Neural cell (in vitro differentiated cells): ENCODE measurements at regions not wholly inside any gene's neighbourhood (a gene's known extent, or its start where the extent isn't known, plus 50 kb on each side); places are given as distances from the start of the nearest gene placed in this dataset.

Source experiments
- H2AFZ ChIP-seq: fragments of 200-600, 300-800 bp; sonication (generic), shearing (Covaris generic); 2 replicates; pipeline ENCODE4 v1.6.0; 2014; ENCODE audit warnings: low read depth, mild to moderate bottlenecking, antibody characterized with exemption, low read length, moderate library complexity
- H3F3A ChIP-seq: fragments of 200-600 bp; shearing (Covaris generic); 2 replicates; pipeline ENCODE4 v1.6.1; 2016; ENCODE audit warnings: mild to moderate bottlenecking, moderate library complexity, mixed read lengths, antibody characterized with exemption, low read length; ENCODE audit not compliant: insufficient read depth, poor library complexity, severe bottlenecking
- H3K27ac ChIP-seq: fragments of 200-600, 300-800 bp; sonication (generic), shearing (Covaris generic); 2 replicates; pipeline ENCODE4 v1.5.1; 2014; ENCODE audit warnings: mild to moderate bottlenecking, low read length, moderate library complexity
- H3K27me3 ChIP-seq: fragments of 300-800, 200-600 bp; sonication (generic), shearing (Covaris generic); 2 replicates; pipeline ENCODE4 v1.6.0; 2014; ENCODE audit warnings: mild to moderate bottlenecking, low read depth, low read length, moderate library complexity; ENCODE audit not compliant: insufficient read depth
- H3K36me3 ChIP-seq: fragments of 300-800, 200-600 bp; sonication (generic), shearing (Covaris generic); 2 replicates; pipeline ENCODE4 v1.5.1; 2014; ENCODE audit warnings: mild to moderate bottlenecking, antibody characterized with exemption, low read length, moderate library complexity; ENCODE audit not compliant: insufficient read depth
- H3K4me2 ChIP-seq: fragments of 300-800, 200-600 bp; sonication (generic), shearing (Covaris generic); 2 replicates; pipeline ENCODE4 v1.6.0; 2014; ENCODE audit warnings: mild to moderate bottlenecking, low read length
- H3K4me3 ChIP-seq: fragments of 300-800, 200-600 bp; sonication (generic), shearing (Covaris generic); 2 replicates; pipeline ENCODE4 v1.5.1; 2014; ENCODE audit warnings: mild to moderate bottlenecking, low read length, moderate library complexity
- H3K79me2 ChIP-seq: fragments of 200-600 bp; shearing (Covaris generic); replicated peaks from 2 replicates; pipeline ENCODE4 v1.6.0; 2014; ENCODE audit warnings: mild to moderate bottlenecking, low read length, moderate library complexity; ENCODE audit not compliant: insufficient read depth
- H3K9ac ChIP-seq: fragments of 300-800, 200-600 bp; sonication (generic), shearing (Covaris generic); 2 replicates; pipeline ENCODE4 v1.6.1; 2016; ENCODE audit warnings: mild to moderate bottlenecking, low read length, mixed read lengths
- H3K9me2 ChIP-seq: fragments of 200-600 bp; shearing (Covaris generic); 2 replicates; pipeline ENCODE4 v1.6.1; 2016; ENCODE audit warnings: mild to moderate bottlenecking, low read length, mixed read lengths; ENCODE audit not compliant: insufficient read depth
- H3K9me3 ChIP-seq: fragments of 200-600, 300-800 bp; sonication (generic), shearing (Covaris generic); 2 replicates; pipeline ENCODE4 v1.6.1; 2016; ENCODE audit warnings: mild to moderate bottlenecking, mixed run types, low read length, moderate library complexity, mixed read lengths
- H4K20me1 ChIP-seq: fragments of 200-600 bp; shearing (Covaris generic); 2 replicates; pipeline ENCODE4 v1.6.1; 2016; ENCODE audit warnings: mild to moderate bottlenecking, mixed run types; ENCODE audit not compliant: insufficient read depth
- CTCF ChIP-seq: fragments of 450-650 bp; IDR thresholded peaks from 2 replicates; pipeline ENCODE4 v1.5.1; 2014; ENCODE audit warnings: antibody characterized with exemption, mild to moderate bottlenecking, moderate library complexity; ENCODE audit not compliant: poor library complexity, severe bottlenecking
- EP300 ChIP-seq: fragments of 450-650 bp; conservative IDR thresholded peaks from 2 replicates; pipeline ENCODE4 v1.6.1; 2014; ENCODE audit warnings: antibody characterized with exemption, mild to moderate bottlenecking, moderate library complexity; ENCODE audit not compliant: poor library complexity, severe bottlenecking
- EZH2 ChIP-seq: fragments of 200-600, 300-800 bp; shearing (Covaris generic), sonication (generic); IDR thresholded peaks from 2 replicates; pipeline ENCODE4 v1.6.1; 2014; ENCODE audit warnings: antibody characterized with exemption, low read length, borderline replicate concordance, mild to moderate bottlenecking; ENCODE audit not compliant: insufficient read depth, poor library complexity, severe bottlenecking
- MXI1 ChIP-seq: fragments of 450-650 bp; conservative IDR thresholded peaks from 2 replicates; pipeline ENCODE4 v1.6.1; 2014; ENCODE audit warnings: antibody characterized with exemption, mild to moderate bottlenecking; ENCODE audit not compliant: poor library complexity, severe bottlenecking
- POLR2AphosphoS5 ChIP-seq: IDR thresholded peaks from 2 replicates; pipeline ENCODE4 v1.6.1; 2012
- RAD21 ChIP-seq: fragments of 450-650 bp; conservative IDR thresholded peaks from 2 replicates; pipeline ENCODE4 v1.6.1; 2014; ENCODE audit warnings: antibody characterized with exemption, mild to moderate bottlenecking, moderate library complexity
- SMC3 ChIP-seq: fragments of 450-650 bp; conservative IDR thresholded peaks from 2 replicates; pipeline ENCODE4 v1.6.1; 2014; ENCODE audit warnings: antibody characterized with exemption, mild to moderate bottlenecking, moderate library complexity; ENCODE audit not compliant: poor library complexity
- TAF1 ChIP-seq: IDR thresholded peaks from 2 replicates; pipeline ENCODE4 v1.6.1; 2012; ENCODE audit warnings: low read depth
- TF ChIP-seq, protein P1 (sequence below): IDR thresholded peaks from 2 replicates; pipeline ENCODE4 v1.6.1; 2012; ENCODE audit warnings: borderline replicate concordance

GRCh38 chr3:31244929-31245817 is 287.6 kb upstream of the STT3B start:
- Histone ChIP-seq H3K4me2 (no peak overlapping the region), H3K79me2 (no peaks in the 10 kb centered on the region)
- TF ChIP-seq RAD21 (no peak), CTCF (no peak), POLR2AphosphoS5 (no peak), SMC3 (no peak)

GRCh38 chr3:31246293-31247062 is 286.2 kb upstream of the STT3B start:
- TF ChIP-seq EP300 (no peak), SMC3 (no peak), EZH2 (no peak), POLR2AphosphoS5 (no peak), RAD21 (no peak), MXI1 (no peak), TAF1 (no peak), CTCF (no peak)
- TF ChIP-seq, protein P1, sequence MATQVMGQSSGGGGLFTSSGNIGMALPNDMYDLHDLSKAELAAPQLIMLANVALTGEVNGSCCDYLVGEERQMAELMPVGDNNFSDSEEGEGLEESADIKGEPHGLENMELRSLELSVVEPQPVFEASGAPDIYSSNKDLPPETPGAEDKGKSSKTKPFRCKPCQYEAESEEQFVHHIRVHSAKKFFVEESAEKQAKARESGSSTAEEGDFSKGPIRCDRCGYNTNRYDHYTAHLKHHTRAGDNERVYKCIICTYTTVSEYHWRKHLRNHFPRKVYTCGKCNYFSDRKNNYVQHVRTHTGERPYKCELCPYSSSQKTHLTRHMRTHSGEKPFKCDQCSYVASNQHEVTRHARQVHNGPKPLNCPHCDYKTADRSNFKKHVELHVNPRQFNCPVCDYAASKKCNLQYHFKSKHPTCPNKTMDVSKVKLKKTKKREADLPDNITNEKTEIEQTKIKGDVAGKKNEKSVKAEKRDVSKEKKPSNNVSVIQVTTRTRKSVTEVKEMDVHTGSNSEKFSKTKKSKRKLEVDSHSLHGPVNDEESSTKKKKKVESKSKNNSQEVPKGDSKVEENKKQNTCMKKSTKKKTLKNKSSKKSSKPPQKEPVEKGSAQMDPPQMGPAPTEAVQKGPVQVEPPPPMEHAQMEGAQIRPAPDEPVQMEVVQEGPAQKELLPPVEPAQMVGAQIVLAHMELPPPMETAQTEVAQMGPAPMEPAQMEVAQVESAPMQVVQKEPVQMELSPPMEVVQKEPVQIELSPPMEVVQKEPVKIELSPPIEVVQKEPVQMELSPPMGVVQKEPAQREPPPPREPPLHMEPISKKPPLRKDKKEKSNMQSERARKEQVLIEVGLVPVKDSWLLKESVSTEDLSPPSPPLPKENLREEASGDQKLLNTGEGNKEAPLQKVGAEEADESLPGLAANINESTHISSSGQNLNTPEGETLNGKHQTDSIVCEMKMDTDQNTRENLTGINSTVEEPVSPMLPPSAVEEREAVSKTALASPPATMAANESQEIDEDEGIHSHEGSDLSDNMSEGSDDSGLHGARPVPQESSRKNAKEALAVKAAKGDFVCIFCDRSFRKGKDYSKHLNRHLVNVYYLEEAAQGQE, result no peak
- Histone ChIP-seq H4K20me1 (no peaks in the 10 kb centered on the region), H3K27ac (no peak overlapping the region), H3K4me2 (no peak overlapping the region), H3K27me3 (no peaks in the 10 kb centered on the region), H3K4me3 (no peak overlapping the region), H3K9me3 (no peaks in the 10 kb centered on the region), H2AFZ (no peak overlapping the region), H3F3A (no peaks in the 10 kb centered on the region), H3K36me3 (no peaks in the 10 kb centered on the region), H3K9me2 (no peaks in the 10 kb centered on the region), H3K79me2 (no peaks in the 10 kb centered on the region), H3K9ac (no peak overlapping the region)

More at GRCh38 chr3:31244929-31245817, 287.6 kb upstream of the STT3B start:
- Histone ChIP-seq H3K9ac (no peak overlapping the region), H3K27me3 (no peaks in the 10 kb centered on the region), H3K9me3 (no peaks in the 10 kb centered on the region), H3F3A (no peaks in the 10 kb centered on the region), H3K36me3 (no peaks in the 10 kb centered on the region), H4K20me1 (no peaks in the 10 kb centered on the region), H3K27ac (no peak overlapping the region), H3K4me3 (no peak overlapping the region), H2AFZ (no peak overlapping the region), H3K9me2 (no peaks in the 10 kb centered on the region)
